Left renal cortex interstitium (tissue), 4 donors: ENCODE measurements at regions not wholly inside any gene's neighbourhood (a gene's known extent, or its start where the extent isn't known, plus 50 kb on each side); places are given as distances from the start of the nearest gene placed in this dataset.
A peak's percentile ranks its signal among the peaks of the same experiment; 100 is the strongest.

Experiments used
- DNase-seq, 4 donors: peaks; one replicate each; pipeline ENCODE4 v3.0.0-alpha.2; 2013; ENCODE audit warnings: low read depth in 4 of 4, low spot score in 2 of 4, missing footprints in 1 of 4

DNA sequence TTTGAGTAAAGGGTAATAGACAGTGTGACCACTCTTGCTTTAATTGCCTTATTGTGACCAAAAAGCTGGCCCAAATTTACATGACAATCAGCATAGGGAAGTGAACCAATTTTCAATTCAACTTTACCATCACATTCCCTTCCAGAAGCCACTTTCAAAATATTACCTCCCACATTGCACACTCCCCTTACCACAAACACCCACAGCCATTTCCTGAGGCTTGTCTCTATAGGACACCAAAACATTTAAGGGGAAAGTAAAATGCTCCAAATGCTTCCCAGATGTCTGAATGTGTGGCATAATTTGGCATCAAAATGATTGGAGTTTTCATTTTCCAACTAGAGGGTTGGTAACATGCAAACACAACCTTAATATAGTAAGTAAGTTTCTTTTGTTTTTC is 616.1 kb downstream of the SLC4A3 start:
- DNase-seq = no peak

DNA sequence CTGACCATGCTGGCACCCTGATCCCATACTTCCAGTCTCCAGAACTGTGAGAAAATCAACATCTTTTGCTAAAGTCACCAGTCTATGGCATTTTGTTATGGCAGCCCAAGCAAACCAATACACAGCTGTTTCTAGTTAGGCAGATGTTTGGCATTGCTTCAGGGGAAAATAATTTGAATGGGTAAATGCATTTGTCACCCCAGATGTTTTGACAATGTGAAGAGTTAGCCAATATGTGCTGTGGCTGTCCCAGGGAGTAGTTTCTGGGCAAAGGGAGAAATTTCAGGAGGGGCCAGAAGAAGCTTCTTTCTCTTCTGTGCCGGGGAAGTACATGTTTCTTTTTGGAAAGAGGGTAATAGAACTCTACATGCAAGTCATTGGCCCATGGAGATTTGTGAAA is 619.0 kb downstream of the SLC4A3 start:
- DNase-seq = no peak

- no peak for DNase-seq
These were observed 620.3 kb downstream of the SLC4A3 start for GRCh38 chr2:220247588-220248350.

DNA sequence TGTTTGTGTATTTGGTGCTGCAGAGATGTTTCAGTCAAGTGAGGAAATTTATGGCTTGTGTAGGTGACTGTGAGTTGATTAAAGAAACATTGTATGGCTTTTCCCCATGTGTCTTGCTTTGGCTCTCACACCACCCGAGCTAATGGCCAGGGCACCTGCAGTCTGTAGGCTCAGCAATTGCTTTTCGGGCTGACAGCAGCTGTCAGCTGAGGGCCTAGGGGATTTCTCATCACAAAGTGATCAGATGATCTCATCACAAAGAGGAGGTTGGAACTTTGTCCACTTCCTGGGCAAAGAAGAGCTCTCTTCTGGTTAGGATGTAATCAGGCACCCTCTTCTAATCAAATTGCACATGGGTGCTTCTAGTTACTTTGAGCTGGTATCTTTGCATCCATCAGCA is 632.2 kb downstream of the SLC4A3 start:
- no peak for DNase-seq

DNA sequence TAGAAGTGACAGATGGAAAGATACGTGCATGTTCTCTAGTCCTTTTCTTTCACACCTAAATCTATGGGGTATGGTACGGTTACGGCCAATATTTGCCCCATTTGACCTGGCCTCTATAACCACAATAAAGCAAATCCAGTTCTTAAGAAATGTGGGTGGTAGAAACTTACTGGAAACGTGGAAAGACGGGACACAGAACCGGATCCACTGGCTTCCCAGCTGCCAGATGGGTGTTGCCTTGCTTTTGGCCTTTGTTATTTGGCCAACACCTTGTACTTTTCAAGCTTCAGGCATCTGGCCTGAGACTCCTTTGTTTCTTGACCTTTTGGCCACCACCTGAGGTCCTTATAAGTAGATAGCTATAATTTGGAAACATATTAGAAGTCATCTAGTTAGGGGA is 635.9 kb downstream of the SLC4A3 start:
- DNase-seq = no peak

GRCh38 chr2:220269367-220269766 is 641.9 kb downstream of the SLC4A3 start:
- no peak for DNase-seq

DNA sequence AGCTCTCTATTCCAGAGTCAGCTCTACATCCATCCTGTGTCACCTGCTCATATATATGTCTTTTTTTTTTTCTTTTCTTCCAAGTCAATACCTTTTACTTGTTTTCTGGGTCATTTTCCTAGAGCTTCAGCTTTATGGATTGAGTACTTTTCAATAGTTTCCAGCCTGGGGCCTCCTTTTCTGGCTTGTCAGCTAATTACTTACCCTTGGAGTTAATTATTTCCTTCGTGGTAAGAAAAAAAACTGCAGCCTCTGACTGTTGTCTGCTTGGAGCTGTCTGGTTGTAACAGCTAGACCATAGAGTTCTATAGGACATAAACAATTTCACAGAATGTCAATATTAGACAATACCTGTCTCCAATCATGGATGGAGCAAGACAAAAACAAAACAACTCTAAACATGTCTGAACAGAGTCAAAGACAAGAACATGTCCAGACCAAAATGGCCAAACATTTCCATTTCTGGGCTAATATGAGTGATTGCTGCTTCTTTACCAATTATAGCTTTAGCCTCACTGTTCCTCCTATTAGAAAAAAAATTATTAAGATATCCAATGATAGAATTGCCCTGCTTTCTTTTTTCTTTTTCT is 643.1 kb downstream of the SLC4A3 start:
- no peak for DNase-seq

DNA sequence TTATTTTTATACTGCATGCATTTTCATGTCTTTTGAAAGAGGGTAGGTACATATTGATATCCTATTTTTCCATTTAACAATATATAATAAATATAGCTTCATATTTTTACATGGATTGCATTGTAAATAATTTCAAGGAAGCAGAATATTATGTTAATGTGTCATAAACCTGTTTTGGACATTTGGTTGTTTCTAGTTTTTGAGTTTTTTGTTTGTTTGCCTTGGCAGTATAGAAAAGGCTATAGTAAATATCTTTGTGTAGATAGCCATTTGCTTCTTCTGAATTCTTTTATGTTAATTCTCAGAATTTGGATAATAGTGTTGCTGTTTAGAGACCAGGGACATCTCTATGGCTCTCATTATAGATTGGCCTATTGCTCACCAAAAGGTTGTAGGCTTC is 645.2 kb downstream of the SLC4A3 start:
- DNase-seq = no peak

GRCh38 chr2:220273082-220273481 is 645.7 kb downstream of the SLC4A3 start:
- no peak for DNase-seq

- no peak for DNase-seq
These were observed 648.0 kb downstream of the SLC4A3 start for GRCh38 chr2:220275454-220275853.

DNA sequence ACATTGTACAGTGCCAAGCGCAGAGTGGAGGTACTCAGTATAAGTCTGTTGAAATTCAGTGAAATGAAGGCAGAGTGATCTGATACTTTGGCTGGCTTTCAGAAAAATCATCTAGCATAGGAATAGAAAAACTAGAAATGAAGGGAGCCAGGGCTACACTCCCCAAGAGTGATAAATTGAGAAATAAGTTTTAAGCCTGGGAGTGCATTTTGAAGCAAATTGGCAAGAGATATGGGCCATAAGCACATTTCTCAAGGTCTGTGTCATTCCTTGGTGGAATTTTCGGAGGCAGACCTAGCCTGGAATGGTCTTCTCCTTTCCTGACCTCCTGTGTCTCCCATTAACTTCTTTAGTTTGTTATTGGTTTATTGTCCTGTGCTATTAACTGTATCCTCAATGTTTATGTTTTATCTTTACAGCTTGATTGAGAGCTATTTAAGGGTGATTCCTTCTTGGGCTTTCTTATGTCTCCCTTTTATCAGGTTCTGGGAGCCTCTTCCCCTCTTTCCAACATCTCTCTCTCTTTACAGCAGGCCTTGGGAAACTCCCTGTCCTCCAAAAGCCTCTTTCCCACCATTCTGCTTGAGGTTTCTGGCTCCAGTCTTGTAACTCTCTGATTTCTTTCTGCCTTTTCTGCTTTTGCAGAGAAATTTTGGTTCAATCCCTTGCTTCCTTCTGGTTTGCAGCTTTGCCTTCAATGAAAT is 649.5 kb downstream of the SLC4A3 start:
- DNase-seq = no peak

DNA sequence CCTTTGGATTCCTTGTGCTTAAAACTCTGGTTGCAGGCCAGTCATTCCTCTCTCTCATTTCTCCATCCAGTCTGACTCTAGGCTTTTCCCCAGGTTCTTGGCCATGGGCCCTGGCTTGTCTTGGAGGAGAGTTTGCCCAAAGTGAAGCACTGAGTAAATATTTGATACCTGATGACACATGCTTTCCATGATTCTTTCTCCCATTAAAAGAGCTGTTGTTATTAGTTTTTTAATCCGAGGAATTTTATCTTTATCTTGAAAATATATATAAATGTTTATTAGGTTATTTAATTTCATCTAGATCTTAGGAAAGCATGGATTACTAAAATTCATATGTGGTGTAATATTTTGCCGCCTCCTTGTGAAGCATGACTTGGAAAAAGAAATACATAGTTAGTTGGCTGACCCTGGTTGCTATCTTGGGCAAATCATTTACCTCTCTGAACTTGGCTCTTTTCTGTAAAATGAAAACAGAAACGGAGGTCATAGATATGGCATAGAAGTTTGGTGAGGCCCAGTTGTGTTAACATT is 650.1 kb downstream of the SLC4A3 start:
- DNase-seq = no peak

GRCh38 chr2:220278022-220278421 is 650.6 kb downstream of the SLC4A3 start:
- no peak for DNase-seq

DNA sequence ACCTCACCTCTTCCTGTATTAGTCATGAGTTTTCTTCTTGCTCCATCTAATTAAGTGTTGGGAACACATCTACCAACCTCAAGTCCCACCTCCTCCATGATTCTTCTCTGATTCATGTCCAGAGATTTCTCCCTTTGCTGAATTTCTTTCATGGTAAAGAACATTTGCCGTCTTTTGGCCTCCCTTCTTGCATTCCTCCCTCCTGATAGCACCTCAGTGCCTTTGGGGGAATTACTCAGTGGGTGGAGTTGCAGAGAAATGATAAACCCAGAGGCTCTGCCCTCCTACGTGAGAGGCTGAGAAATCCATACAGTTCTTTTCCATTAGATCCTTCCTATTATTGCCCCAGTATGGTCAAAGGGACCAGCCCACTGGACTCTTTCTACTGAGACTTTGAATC is 651.9 kb downstream of the SLC4A3 start:
- DNase-seq = no peak

DNA sequence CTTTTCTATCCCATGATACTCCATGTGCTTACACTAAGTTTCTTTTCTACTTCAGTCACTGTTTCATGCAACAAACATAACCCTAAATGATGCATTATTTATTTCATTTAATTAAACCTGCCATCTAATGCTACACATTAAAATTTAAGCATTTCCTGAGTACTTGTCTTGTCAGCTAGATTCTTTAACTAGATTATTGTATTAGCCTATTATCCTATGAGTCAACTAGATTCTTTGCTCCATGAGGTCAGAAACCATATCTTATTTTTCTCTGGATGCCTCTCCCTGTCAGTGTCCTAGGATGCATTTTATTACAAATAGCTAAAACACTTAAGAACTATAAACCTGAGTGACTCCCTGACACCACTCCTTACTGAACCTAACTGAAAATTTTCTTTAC is 652.4 kb downstream of the SLC4A3 start:
- DNase-seq = no peak

- no peak for DNase-seq
These were observed 653.3 kb downstream of the SLC4A3 start for GRCh38 chr2:220280736-220281135.

DNA sequence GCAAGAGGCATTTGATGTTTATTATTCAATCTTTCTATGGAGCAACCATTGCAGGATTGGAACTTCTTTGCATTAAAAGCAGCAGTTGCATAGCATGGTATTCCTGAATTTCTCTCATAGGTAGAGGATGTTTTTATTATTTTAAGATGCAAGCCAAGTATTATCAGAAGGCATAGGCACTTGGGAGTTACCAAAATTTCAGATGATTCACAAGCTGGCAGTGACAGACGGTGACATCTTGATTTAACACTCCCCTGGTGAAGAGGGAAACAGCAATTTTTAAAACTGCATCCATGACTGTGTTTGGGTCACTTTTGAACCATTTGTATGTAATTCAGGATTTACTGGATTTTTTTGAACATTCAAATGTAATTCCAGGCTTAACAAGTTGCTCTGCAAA is 654.3 kb downstream of the SLC4A3 start:
- no peak for DNase-seq

DNA sequence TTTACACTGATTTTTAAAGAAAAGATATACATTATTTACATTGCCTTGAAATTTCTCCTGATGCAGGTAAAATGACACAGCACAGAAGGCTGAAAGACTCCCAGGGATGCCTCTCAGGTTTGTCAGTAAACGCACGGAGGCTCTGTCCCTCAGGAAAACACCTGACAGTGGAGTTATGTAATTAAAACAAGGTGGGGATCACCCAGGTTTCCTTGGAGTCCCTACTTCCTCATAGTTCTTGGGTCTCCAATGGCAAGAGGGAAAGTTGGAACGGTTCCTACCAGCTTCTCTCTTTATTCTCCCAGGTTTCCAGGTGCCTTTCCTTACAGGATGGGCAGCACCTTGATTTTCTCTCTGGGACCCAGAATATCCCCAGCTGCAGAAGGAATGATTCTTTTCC is 654.8 kb downstream of the SLC4A3 start:
- DNase-seq = no peak

DNA sequence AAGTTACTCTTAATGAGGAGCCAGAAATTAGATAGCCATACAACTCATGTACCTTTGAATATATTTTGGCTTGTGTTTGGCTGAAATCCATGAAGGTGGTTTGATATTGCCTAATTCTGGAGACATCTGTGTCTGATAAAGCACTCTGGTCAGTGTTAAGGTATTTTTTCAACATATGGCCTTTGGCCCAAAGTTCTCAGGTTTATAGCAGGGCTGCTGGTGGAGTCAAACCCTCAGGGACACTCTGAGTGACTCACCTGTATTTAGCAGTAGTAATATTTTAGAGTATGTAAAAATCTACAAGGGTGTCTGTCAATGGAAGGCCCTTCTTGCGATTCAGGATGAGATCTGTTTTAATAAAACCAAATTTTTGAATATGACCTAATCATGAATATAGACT is 666.5 kb downstream of the SLC4A3 start:
- no peak for DNase-seq

GRCh38 chr2:220296174-220296573 is 668.7 kb downstream of the SLC4A3 start:
- DNase-seq = peak in 3 of 4 donors; percentile 48 to 63 (median 50)

- no peak for DNase-seq
These were observed 669.7 kb downstream of the SLC4A3 start for GRCh38 chr2:220297093-220297492.

DNA sequence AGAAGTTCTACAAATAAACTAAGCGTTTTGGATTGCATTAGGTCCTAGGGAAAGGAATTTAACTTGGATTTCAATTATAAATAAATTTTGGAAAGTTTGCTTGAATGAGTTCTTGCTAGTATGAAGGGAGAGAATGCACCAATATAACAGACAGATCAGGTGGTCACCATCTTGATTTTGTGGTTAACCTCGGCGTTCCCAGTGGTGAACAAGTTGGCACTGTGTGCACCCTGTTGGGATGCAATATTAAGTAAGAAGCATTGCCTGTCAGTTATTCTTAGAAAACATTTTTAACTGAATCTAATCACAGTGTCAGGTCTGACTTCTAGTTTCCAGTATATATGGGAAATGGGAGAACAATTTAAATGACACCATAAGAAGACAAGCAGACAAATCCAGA is 673.4 kb downstream of the SLC4A3 start:
- DNase-seq = no peak
